H1 (cell line): ENCODE measurements at regions not wholly inside any gene's neighbourhood (a gene's known extent, or its start where the extent isn't known, plus 50 kb on each side); places are given as distances from the start of the nearest gene placed in this dataset.

Source experiments
- CTCF ChIA-PET: fragments of 300-600 bp; sonication (Branson Sonifier 250); formaldehyde crosslinking; loops from one replicate; lab custom pipeline; 2021; ENCODE audit not compliant: partially characterized antibody; lab: Charles Lee
- POLR2A ChIA-PET: fragments of 300-600 bp; sonication (Branson Sonifier 250); formaldehyde crosslinking; loops from one replicate; lab custom pipeline; 2021; ENCODE audit warnings: inconsistent platforms; ENCODE audit not compliant: partially characterized antibody; lab: Charles Lee
- DNase-seq, 2 experiments: peaks; one replicate each; pipeline versions ENCODE4 v3.0.0 to v3.0.0-alpha.2; 2010 to 2022; ENCODE audit warnings: low spot score in 2 of 2, low read depth in 1 of 2, mixed read lengths in 1 of 2
- FAIRE-seq: peaks from 2 replicates; lab custom pipeline; 2011; peaks lifted over from hg19 to GRCh38; lab: Jason Lieb, UNC
- H2AFZ ChIP-seq: 2 replicates; pipeline ENCODE4 v1.8.1; 2012; ENCODE audit warnings: low read length, inconsistent platforms
- H2AK5ac ChIP-seq: 2 replicates; pipeline ENCODE4 v1.6.1; 2013; ENCODE audit warnings: low read depth, low read length
- H2BK120ac ChIP-seq: replicated peaks from 2 replicates; pipeline ENCODE3; 2013; ENCODE audit warnings: low read depth, low read length, inconsistent platforms
- H2BK12ac ChIP-seq: 2 replicates; pipeline ENCODE4 v1.6.1; 2013; ENCODE audit warnings: low read depth, low read length
- H2BK15ac ChIP-seq: 2 replicates; pipeline ENCODE4 v1.6.1; 2013; ENCODE audit warnings: low read length
- H2BK20ac ChIP-seq: 2 replicates; pipeline ENCODE4 v1.6.1; 2013; ENCODE audit warnings: low read length
- H2BK5ac ChIP-seq: 2 replicates; pipeline ENCODE4 v1.6.1; 2013; ENCODE audit warnings: low read depth, low read length
- H3K14ac ChIP-seq: 2 replicates; pipeline ENCODE4 v1.6.1; 2013; ENCODE audit warnings: inconsistent platforms; ENCODE audit not compliant: insufficient read length
- H3K18ac ChIP-seq: 2 replicates; pipeline ENCODE4 v1.6.1; 2013; ENCODE audit warnings: low read length; ENCODE audit errors: extremely low read depth
- H3K23ac ChIP-seq: 2 replicates; pipeline ENCODE4 v1.6.1; 2013; ENCODE audit warnings: inconsistent platforms; ENCODE audit not compliant: insufficient read length
- H3K23me2 ChIP-seq: 2 replicates; pipeline ENCODE4 v1.6.1; 2013; ENCODE audit warnings: low read depth, low read length
- H3K27ac ChIP-seq: 2 replicates; pipeline ENCODE4 v1.6.1; 2011; ENCODE audit warnings: low read depth, low read length, inconsistent platforms
- H3K27me3 ChIP-seq, 4 experiments: replicated peaks in 1 of 4; 1 replicate in 1 of 4; 2 replicates in 3 of 4; pipeline versions ENCODE4 v1.6.1 to v1.8.1; 2011 to 2013; ENCODE audit warnings: low read length in 3 of 4, mild to moderate bottlenecking in 3 of 4, inconsistent platforms in 2 of 4, mixed read lengths in 2 of 4, moderate library complexity in 1 of 4; ENCODE audit not compliant: control insufficient read depth in 3 of 4, insufficient read depth in 3 of 4; ENCODE audit errors: extremely low read depth in 1 of 4
- H3K36me3 ChIP-seq, 4 experiments: 2 replicates each; pipeline versions ENCODE4 v1.6.1 to v1.8.1; 2011 to 2013; ENCODE audit warnings: mild to moderate bottlenecking in 4 of 4, low read length in 3 of 4, moderate library complexity in 2 of 4, control low read depth in 1 of 4, inconsistent platforms in 1 of 4; ENCODE audit not compliant: insufficient read depth in 4 of 4, control insufficient read depth in 2 of 4
- H3K4ac ChIP-seq: replicated peaks from 2 replicates; pipeline ENCODE3; 2013; ENCODE audit warnings: low read length, low read depth, mixed read lengths, inconsistent platforms; ENCODE audit not compliant: insufficient read length
- H3K4me1 ChIP-seq, 4 experiments: replicated peaks in 1 of 4; 1 replicate in 1 of 4; 2 replicates in 3 of 4; pipeline versions ENCODE4 v1.6.1 to v1.8.1; 2011 to 2013; ENCODE audit warnings: low read length in 3 of 4, inconsistent platforms in 2 of 4, mixed read lengths in 1 of 4; ENCODE audit not compliant: insufficient read depth in 4 of 4, control insufficient read depth in 3 of 4
- H3K4me2 ChIP-seq, 2 experiments: 2 replicates each; pipeline versions ENCODE4 v1.6.1 to v1.8.1; 2011 to 2013; ENCODE audit warnings: low read depth in 2 of 2, low read length in 2 of 2, control low read depth in 1 of 2, inconsistent platforms in 1 of 2, mild to moderate bottlenecking in 1 of 2; ENCODE audit not compliant: insufficient read depth in 1 of 2
- H3K4me3 ChIP-seq, 4 experiments: fragments of 200-600, 300-600 bp in 1 of 4; sonication (generic), shearing (Covaris generic), sonication (Bioruptor Twin) in 1 of 4; 2 replicates each; pipeline versions ENCODE4 v1.5.1 to v1.8.1; 2011 to 2016; ENCODE audit warnings: low read length in 4 of 4, low read depth in 3 of 4, control low read depth in 2 of 4, inconsistent platforms in 2 of 4, mild to moderate bottlenecking in 2 of 4, mixed read lengths in 1 of 4, moderate library complexity in 1 of 4; ENCODE audit not compliant: insufficient read depth in 2 of 4; ENCODE audit errors: extremely low read depth in 1 of 4
- H3K56ac ChIP-seq: replicated peaks from 2 replicates; pipeline ENCODE3; 2013; ENCODE audit warnings: low read depth, mild to moderate bottlenecking, mixed read lengths, low read length, inconsistent platforms; ENCODE audit not compliant: insufficient read length
- H3K79me1 ChIP-seq: 2 replicates; pipeline ENCODE4 v1.6.1; 2013; ENCODE audit warnings: low read depth, low read length, control low read depth
- H3K79me2 ChIP-seq, 2 experiments: 2 replicates each; pipeline versions ENCODE4 v1.6.1 to v1.8.1; 2012 to 2013; ENCODE audit warnings: low read length in 2 of 2, mild to moderate bottlenecking in 2 of 2, inconsistent platforms in 1 of 2; ENCODE audit not compliant: insufficient read depth in 2 of 2, control insufficient read depth in 1 of 2
- H3K9ac ChIP-seq, 4 experiments: replicated peaks in 1 of 4; 1 replicate in 1 of 4; 2 replicates in 3 of 4; pipeline versions ENCODE4 v1.6.1 to v1.8.1; 2011 to 2013; ENCODE audit warnings: low read depth in 3 of 4, low read length in 3 of 4, control low read depth in 2 of 4, mild to moderate bottlenecking in 2 of 4, moderate library complexity in 2 of 4, inconsistent platforms in 1 of 4; ENCODE audit errors: extremely low read depth in 1 of 4
- H3K9me3 ChIP-seq, 2 experiments: 2 replicates each; pipeline versions ENCODE4 v1.6.1 to v1.8.1; 2012 to 2013; ENCODE audit warnings: mild to moderate bottlenecking in 2 of 2, moderate library complexity in 2 of 2, control low read depth in 1 of 2, inconsistent platforms in 1 of 2, low read depth in 1 of 2, low read length in 1 of 2, mixed read lengths in 1 of 2; ENCODE audit not compliant: insufficient read depth in 2 of 2
- H4K20me1 ChIP-seq, 2 experiments: replicated peaks in 1 of 2; 2 replicates each; pipeline versions ENCODE3 to v1.8.1; 2011 to 2013; ENCODE audit warnings: inconsistent platforms in 2 of 2, low read length in 2 of 2, mild to moderate bottlenecking in 1 of 2; ENCODE audit not compliant: insufficient read depth in 2 of 2, control insufficient read depth in 1 of 2
- H4K5ac ChIP-seq: 2 replicates; pipeline ENCODE4 v1.6.1; 2013; ENCODE audit warnings: low read length, low read depth, mixed read lengths, inconsistent platforms; ENCODE audit not compliant: insufficient read length
- H4K8ac ChIP-seq: 2 replicates; pipeline ENCODE4 v1.8.0; 2013; ENCODE audit warnings: mild to moderate bottlenecking, moderate library complexity, low read length, inconsistent platforms; ENCODE audit not compliant: insufficient read depth; ENCODE audit errors: extremely low read depth
- H4K91ac ChIP-seq: replicated peaks from 2 replicates; pipeline ENCODE3; 2013; ENCODE audit warnings: low read length, mixed read lengths, inconsistent platforms; ENCODE audit not compliant: insufficient read length
- BCL11A ChIP-seq, 2 experiments: IDR thresholded peaks; one replicate each; pipeline ENCODE4 v1.6.1; 2011; ENCODE audit warnings: low read depth in 2 of 2, low read length in 2 of 2, mild to moderate bottlenecking in 2 of 2
- CBX5 ChIP-seq: fragments of 300-800, 300-1000 bp; sonication (generic); IDR thresholded peaks from 2 replicates; pipeline ENCODE4 v1.7.1; 2016; ENCODE audit warnings: antibody characterized with exemption, low read length, low read depth
- CBX8 ChIP-seq: fragments of 300-800, 300-1000 bp; sonication (generic); IDR thresholded peaks from 2 replicates; pipeline ENCODE4 v1.7.1; 2016; ENCODE audit warnings: low read depth, low read length, borderline replicate concordance
- CREB1 ChIP-seq: IDR thresholded peaks from 2 replicates; pipeline ENCODE4 v1.6.1; 2012; ENCODE audit warnings: inconsistent platforms
- JUND ChIP-seq: IDR thresholded peaks from 2 replicates; pipeline ENCODE4 v1.6.1; 2011; ENCODE audit warnings: mild to moderate bottlenecking, improper control_type of control experiment, low read length
- MAFK ChIP-seq: IDR thresholded peaks from 2 replicates; pipeline ENCODE4 v1.6.1; 2012; ENCODE audit warnings: low read depth, mild to moderate bottlenecking, improper control_type of control experiment, low read length
- POLR2A ChIP-seq, 2 experiments: IDR thresholded peaks; 1 replicate in 1 of 2; 2 replicates in 1 of 2; pipeline ENCODE4 v1.6.1; 2011; ENCODE audit warnings: low read depth in 2 of 2, low read length in 2 of 2, mild to moderate bottlenecking in 2 of 2; ENCODE audit errors: control extremely low read depth in 1 of 2
- POLR2AphosphoS5 ChIP-seq: IDR thresholded peaks from 2 replicates; pipeline ENCODE4 v1.6.1; 2011; ENCODE audit warnings: low read depth, low read length
- POU5F1 ChIP-seq: IDR thresholded peaks from 2 replicates; pipeline ENCODE4 v1.6.1; 2011; ENCODE audit warnings: low read depth, mild to moderate bottlenecking, low read length, moderate library complexity
- RAD21 ChIP-seq, 2 experiments: IDR thresholded peaks in 1 of 2; conservative IDR thresholded peaks in 1 of 2; 2 replicates each; pipeline ENCODE4 v1.6.1; 2011; ENCODE audit warnings: low read depth in 2 of 2, low read length in 2 of 2, improper control_type of control experiment in 1 of 2, inconsistent platforms in 1 of 2, mild to moderate bottlenecking in 1 of 2, moderate library complexity in 1 of 2
- SRF ChIP-seq: IDR thresholded peaks from 2 replicates; pipeline ENCODE4 v1.6.1; 2011; ENCODE audit warnings: mild to moderate bottlenecking, low read depth, low read length, moderate library complexity
- TAF1 ChIP-seq: IDR thresholded peaks from 2 replicates; pipeline ENCODE4 v1.6.1; 2011; ENCODE audit warnings: mild to moderate bottlenecking, low read depth, low read length
- TCF12 ChIP-seq: IDR thresholded peaks from 2 replicates; pipeline ENCODE4 v1.6.1; 2011; ENCODE audit warnings: low read depth, mild to moderate bottlenecking, low read length
- WGBS, 2 experiments: shearing (Covaris generic) in 1 of 2; methylation state at CpG; one replicate each; pipeline versions ENCODE4 v1.1.6 to v1.1.7; 2013 to 2015; ENCODE audit warnings: low lambda C conversion rate in 2 of 2, mixed read lengths in 2 of 2, inconsistent platforms in 1 of 2, low coverage in 1 of 2, missing lambda C conversion rate in 1 of 2; ENCODE audit not compliant: insufficient replicate concordance in 2 of 2, insufficient coverage in 1 of 2, insufficient read length in 1 of 2; ENCODE audit errors: extremely low coverage in 1 of 2, missing lambda C conversion rate in 1 of 2; 5-methylcytosine and 5-hydroxymethylcytosine counted together
- TF ChIP-seq, protein P1 (sequence below): IDR thresholded peaks from 2 replicates; pipeline ENCODE4 v1.6.1; 2012; ENCODE audit warnings: low read length, inconsistent platforms
- TF ChIP-seq, protein P2 (sequence below): IDR thresholded peaks from 2 replicates; pipeline ENCODE4 v1.6.1; 2012; ENCODE audit warnings: inconsistent platforms

DNA sequence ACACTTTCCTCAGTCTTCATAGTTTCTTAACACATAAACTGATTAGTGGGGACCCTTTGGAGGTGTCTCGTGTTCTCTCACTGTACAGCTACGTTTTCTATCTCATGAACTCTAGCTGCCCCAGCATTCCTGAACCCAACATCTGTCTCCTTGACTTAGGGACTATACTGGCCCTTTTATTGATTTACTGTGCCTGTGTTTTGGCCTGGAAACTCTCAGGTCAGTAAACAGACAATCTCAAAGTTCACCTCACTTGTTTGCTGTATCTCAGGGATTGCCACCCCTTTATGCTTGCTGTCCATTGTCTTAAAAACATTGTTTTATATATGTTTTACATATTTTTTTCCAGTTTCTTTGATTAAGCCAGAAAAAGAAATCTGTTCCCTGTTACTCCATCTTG lies 222.8 kb downstream of the FAM170A start:
- no peaks in the 10 kb centered on the region for H3K4me1 ChIP-seq
- no peaks in the 10 kb centered on the region for H3K23me2 ChIP-seq
- H3K79me2 ChIP-seq: no peaks in the 10 kb centered on the region

More for the DNA sequence above, 222.8 kb downstream of the FAM170A start:
- Histone ChIP-seq H2BK12ac (no peak overlapping the region), H2AK5ac (no peak overlapping the region), H2BK20ac (no peak overlapping the region), H3K27ac (no peak overlapping the region), H3K18ac (no peak overlapping the region), H3K4ac (no peak overlapping the region), H4K20me1 (no peaks in the 10 kb centered on the region), H3K4me3 (no peak overlapping the region), H3K9ac (no peak overlapping the region), H3K27me3 (no peaks in the 10 kb centered on the region), H3K9me3 (no peaks in the 10 kb centered on the region), H4K91ac (no peak overlapping the region), H4K5ac (no peak overlapping the region), H4K8ac (no peak overlapping the region), H3K14ac (no peak overlapping the region)
- no peak for DNase-seq
- TF ChIP-seq, protein P1, sequence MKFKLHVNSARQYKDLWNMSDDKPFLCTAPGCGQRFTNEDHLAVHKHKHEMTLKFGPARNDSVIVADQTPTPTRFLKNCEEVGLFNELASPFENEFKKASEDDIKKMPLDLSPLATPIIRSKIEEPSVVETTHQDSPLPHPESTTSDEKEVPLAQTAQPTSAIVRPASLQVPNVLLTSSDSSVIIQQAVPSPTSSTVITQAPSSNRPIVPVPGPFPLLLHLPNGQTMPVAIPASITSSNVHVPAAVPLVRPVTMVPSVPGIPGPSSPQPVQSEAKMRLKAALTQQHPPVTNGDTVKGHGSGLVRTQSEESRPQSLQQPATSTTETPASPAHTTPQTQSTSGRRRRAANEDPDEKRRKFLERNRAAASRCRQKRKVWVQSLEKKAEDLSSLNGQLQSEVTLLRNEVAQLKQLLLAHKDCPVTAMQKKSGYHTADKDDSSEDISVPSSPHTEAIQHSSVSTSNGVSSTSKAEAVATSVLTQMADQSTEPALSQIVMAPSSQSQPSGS: no peak
- TF ChIP-seq, protein P2, sequence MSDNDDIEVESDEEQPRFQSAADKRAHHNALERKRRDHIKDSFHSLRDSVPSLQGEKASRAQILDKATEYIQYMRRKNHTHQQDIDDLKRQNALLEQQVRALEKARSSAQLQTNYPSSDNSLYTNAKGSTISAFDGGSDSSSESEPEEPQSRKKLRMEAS: no peak
- TF ChIP-seq JUND: no peak
- no peak for TF ChIP-seq SRF
- TF ChIP-seq CBX8: no peak
- TF ChIP-seq CREB1: no peak
- TF ChIP-seq CBX5: no peak
- no peak for TF ChIP-seq POLR2AphosphoS5
- TF ChIP-seq RAD21 (IDR thresholded peaks at IDR 0.05 in 1 of 2, conservative IDR thresholded peaks at IDR 0.05 in 1 of 2; ENCODE audit: low read depth in 2 of 2, low read length in 2 of 2): no peak
- no peak for TF ChIP-seq POLR2A (IDR thresholded peaks at IDR 0.05; ENCODE audit: control extremely low read depth in 1 of 2, low read depth in 2 of 2, low read length in 2 of 2)
- no peak for TF ChIP-seq TCF12
- no peak for TF ChIP-seq POU5F1
- no peak for TF ChIP-seq TAF1
- TF ChIP-seq BCL11A (IDR thresholded peaks at IDR 0.05; ENCODE audit: low read depth in 2 of 2, low read length in 2 of 2): no peak
- no peak for TF ChIP-seq MAFK
- TF ChIP-seq, all 59 proteins: peak for 0
- Histone ChIP-seq H3K79me1 (no peaks in the 10 kb centered on the region), H3K23ac (no peak overlapping the region), H3K36me3 (no peaks in the 10 kb centered on the region), H3K56ac (no peak overlapping the region), H2BK5ac (no peak overlapping the region), H2BK120ac (no peak overlapping the region), H2AFZ (0 out of 2 replicates have a peak overlapping the region, but pooled peaks have one; percentile 29), H3K4me2 (no peak overlapping the region), H2BK15ac (no peak overlapping the region)
- POLR2A ChIA-PET: no interaction called here
- no peak for FAIRE-seq
- CTCF ChIA-PET: interaction anchor here (0.7 to 1.1 kb wide), 2 partner anchors 9 to 83 kb away, joined by 3 read pairs; no protein-coding TSS in a partner anchor
- 89% methylated on average over 2 of the region's 2 CpGs; no CpG with 5 or more reads in 1 of the 2 experiments for WGBS, 2 experiments
